BE2C (cell line): ENCODE measurements at regions not wholly inside any gene's neighbourhood (a gene's known extent, or its start where the extent isn't known, plus 50 kb on each side); places are given as distances from the start of the nearest gene placed in this dataset.
"Not testable (repeated sequence)": the region's sequence is repeated elsewhere in the genome, so short reads cannot be mapped to it uniquely, and the experiment has no call there.

Experiments used
- DNase-seq: peaks from one replicate; pipeline ENCODE4 v3.0.0-alpha.2; 2020
- H3K27me3 ChIP-seq: fragments of 250-450 bp; sonication (Bioruptor Pico); 2 replicates; pipeline ENCODE4 v1.5.1; 2020; ENCODE audit warnings: mild to moderate bottlenecking
- H3K36me3 ChIP-seq: fragments of 250-450 bp; sonication (Bioruptor Pico); 2 replicates; pipeline ENCODE4 v1.5.1; 2020; ENCODE audit warnings: mild to moderate bottlenecking
- H3K4me1 ChIP-seq: fragments of 250-450 bp; sonication (Bioruptor Pico); 2 replicates; pipeline ENCODE4 v1.5.1; 2020
- H3K4me3 ChIP-seq: 2 replicates; pipeline ENCODE4 v1.5.1; 2011; ENCODE audit warnings: low read depth, low read length
- H3K9me3 ChIP-seq: fragments of 250-450 bp; sonication (Bioruptor Pico); 2 replicates; pipeline ENCODE4 v1.5.1; 2020
- CTCF ChIP-seq: IDR thresholded peaks from 2 replicates; pipeline ENCODE4 v1.5.1; 2012; ENCODE audit warnings: mild to moderate bottlenecking, low read depth, low read length

GRCh38 chr14:45905672-45906071, 652.7 kb upstream of the MIS18BP1 start:
- no peak overlapping the region for H3K4me3 ChIP-seq
- no peaks in the 10 kb centered on the region for H3K36me3 ChIP-seq
- TF ChIP-seq CTCF = no peak
- H3K4me1 ChIP-seq = no peaks in the 10 kb centered on the region
- H3K9me3 ChIP-seq = no peaks in the 10 kb centered on the region
- no peaks in the 10 kb centered on the region for H3K27me3 ChIP-seq
- DNase-seq = no peak

GRCh38 chr14:45904314-45904713, 651.3 kb upstream of the MIS18BP1 start:
- Histone ChIP-seq H3K9me3 (no peaks in the 10 kb centered on the region), H3K4me3 (no peak overlapping the region), H3K27me3 (no peaks in the 10 kb centered on the region), H3K36me3 (no peaks in the 10 kb centered on the region), H3K4me1 (no peaks in the 10 kb centered on the region)
- TF ChIP-seq CTCF = no peak
- DNase-seq = no peak

GRCh38 chr14:45902241-45902640, 649.2 kb upstream of the MIS18BP1 start:
- TF ChIP-seq CTCF = no peak
- H3K9me3 ChIP-seq = no peaks in the 10 kb centered on the region
- no peaks in the 10 kb centered on the region for H3K4me1 ChIP-seq
- no peaks in the 10 kb centered on the region for H3K27me3 ChIP-seq
- DNase-seq = no peak
- H3K36me3 ChIP-seq = no peaks in the 10 kb centered on the region
- no peak overlapping the region for H3K4me3 ChIP-seq

- no peaks in the 10 kb centered on the region for H3K27me3 ChIP-seq
- DNase-seq = no peak
- no peaks in the 10 kb centered on the region; the same call in 1 of the 2 replicates for H3K4me1 ChIP-seq
- H3K4me3 ChIP-seq = no peak overlapping the region
- no peaks in the 10 kb centered on the region for H3K36me3 ChIP-seq
- no peak for TF ChIP-seq CTCF
- no peaks in the 10 kb centered on the region for H3K9me3 ChIP-seq
Measured at GRCh38 chr14:45897439-45897838, 644.4 kb upstream of the MIS18BP1 start.

GRCh38 chr14:45893127-45893526, 640.1 kb upstream of the MIS18BP1 start:
- no peaks in the 10 kb centered on the region for H3K36me3 ChIP-seq
- no peak for DNase-seq
- H3K27me3 ChIP-seq = no peaks in the 10 kb centered on the region
- no peak for TF ChIP-seq CTCF
- no peaks in the 10 kb centered on the region for H3K9me3 ChIP-seq
- H3K4me3 ChIP-seq = no peak overlapping the region
- H3K4me1 ChIP-seq = no peaks in the 10 kb centered on the region; the same call in 1 of the 2 replicates

- Histone ChIP-seq H3K36me3 (no peaks in the 10 kb centered on the region), H3K27me3 (no peaks in the 10 kb centered on the region), H3K4me1 (no peaks in the 10 kb centered on the region), H3K4me3 (no peak overlapping the region), H3K9me3 (no peaks in the 10 kb centered on the region)
- no peak for TF ChIP-seq CTCF
- no peak for DNase-seq
Measured at GRCh38 chr14:45891417-45892080, 638.5 kb upstream of the MIS18BP1 start.

- H3K27me3 ChIP-seq, H3K4me1 ChIP-seq, H3K36me3 ChIP-seq, DNase-seq, H3K4me3 ChIP-seq, H3K9me3 ChIP-seq: not testable (repeated sequence)
Measured at GRCh38 chr14:45888766-45889285, 635.8 kb upstream of the MIS18BP1 start.
